ENCODE measurements at regions not wholly inside any gene's neighbourhood (a gene's known extent, or its start where the extent isn't known, plus 50 kb on each side); places are given as distances from the start of the nearest gene placed in this dataset.

GRCh38 chr13:109383683-109384082, 402.7 kb downstream of the IRS2 start:
- TF ChIP-seq CTCF (optimal IDR thresholded peaks at IDR 0.05 in 1 of 3, IDR thresholded peaks at IDR 0.05 in 1 of 3, conservative IDR thresholded peaks at IDR 0.05 in 1 of 3; ENCODE audit: extremely low read depth in 1 of 3, insufficient read depth in 2 of 3, low read length in 3 of 3) (peak in 1 of 3 experiments; percentile 33), EZH2 (IDR thresholded peaks at IDR 0.05; ENCODE audit: low read length) (no peak)
